Stomach (tissue), 8 donors: ENCODE measurements at regions not wholly inside any gene's neighbourhood (a gene's known extent, or its start where the extent isn't known, plus 50 kb on each side); places are given as distances from the start of the nearest gene placed in this dataset.

Source experiments
- DNase-seq, 2 donors: peaks; one replicate each; pipeline versions ENCODE4 v3.0.0 to v3.0.0-alpha.2; 2013 to 2019
- H3K27ac ChIP-seq, 5 donors: fragments of 200-600 bp in 4 of 5; sonication (generic) in 4 of 5; one replicate each; pipeline ENCODE4 v1.5.1; 2013 to 2019; ENCODE audit warnings: mild to moderate bottlenecking in 1 of 5, moderate library complexity in 1 of 5
- H3K27me3 ChIP-seq, 3 donors: fragments of 200-600 bp; sonication (generic); one replicate each; pipeline ENCODE4 v1.5.1; 2017 to 2019; ENCODE audit warnings: mixed run types in 1 of 3
- H3K36me3 ChIP-seq, 4 donors: fragments of 200-600 bp; sonication (generic); 1 replicate in 3 of 4; 2 replicates in 1 of 4; pipeline ENCODE4 v1.5.1; 2016 to 2019
- H3K4me1 ChIP-seq, 4 donors: fragments of 200-600 bp; sonication (generic); one replicate each; pipeline ENCODE4 v1.5.1; 2016 to 2019
- H3K4me3 ChIP-seq, 4 donors: fragments of 200-600 bp; sonication (generic) in 3 of 4; one replicate each; pipeline ENCODE4 v1.5.1; 2016 to 2019; ENCODE audit warnings: mild to moderate bottlenecking in 1 of 4
- H3K9me3 ChIP-seq, 4 donors: fragments of 200-600 bp; sonication (generic); one replicate each; pipeline ENCODE4 v1.5.1; 2016 to 2019
- EP300 ChIP-seq: sonication (generic); formaldehyde crosslinking; IDR thresholded peaks from one replicate; pipeline ENCODE4 v1.6.1; 2017; ENCODE audit warnings: antibody characterized with exemption
- POLR2A ChIP-seq, 4 donors: fragments of 450-650 bp; IDR thresholded peaks; one replicate each; pipeline ENCODE4 v1.6.1; 2016; ENCODE audit warnings: antibody characterized with exemption in 4 of 4, control low read depth in 2 of 4, mild to moderate bottlenecking in 1 of 4, moderate library complexity in 1 of 4
- POLR2AphosphoS5 ChIP-seq, 3 donors: sonication (generic); formaldehyde crosslinking; IDR thresholded peaks; one replicate each; pipeline ENCODE4 v1.6.1; 2016; ENCODE audit warnings: antibody characterized with exemption in 3 of 3
- WGBS, 5 donors: extraction: QIAGEN DNeasy Blood & Tissue Kit in 3 of 5; methylation state at CpG; one replicate each; pipeline versions ENCODE4 v1.1.5 to v1.1.7; 2013 to 2018; 5-methylcytosine and 5-hydroxymethylcytosine counted together
- intact Hi-C: fragments of 100-400 bp; cut with DNase I; formaldehyde crosslinking; loops from one replicate; pipeline ENCODE4 v1.15.1; 2023; ENCODE audit warnings: low total_unique reads
- TF ChIP-seq, protein P1 (sequence below), 7 experiments: fragments of 450-650 bp in 4 of 7; fragments of 200-600 bp in 3 of 7; sonication (generic) in 3 of 7; IDR thresholded peaks; one replicate each; pipeline ENCODE4 v1.5.1; 2016 to 2019; ENCODE audit warnings: antibody characterized with exemption in 7 of 7, control low read depth in 2 of 7, mild to moderate bottlenecking in 1 of 7
- donor health status: healthy with polysubstance abuse.
- donor health status: Bipolar disorder and iron deficiency.
- donor health status: healthy.

DNA sequence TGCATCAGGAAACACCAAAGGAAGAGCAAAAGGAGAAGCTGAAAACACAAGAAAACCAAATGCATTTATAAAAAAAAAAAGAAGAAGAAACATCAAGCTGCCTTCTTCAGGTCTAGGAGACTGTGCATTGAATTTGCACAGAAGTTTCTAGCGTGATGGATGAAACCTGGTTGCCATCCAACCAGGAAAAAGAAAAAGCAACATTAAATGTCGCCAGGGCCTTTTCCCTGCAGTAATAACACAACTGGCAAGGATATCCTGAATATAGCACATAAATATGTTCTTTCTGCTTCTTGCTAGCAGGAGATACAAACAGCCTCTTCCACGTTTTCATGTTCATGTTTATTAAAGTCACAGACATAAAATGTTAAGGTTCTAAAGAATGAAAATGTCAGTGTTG is 60.8 kb upstream of the ZFP42 start:
- Histone ChIP-seq H3K36me3 (no peaks in the 10 kb centered on the region), H3K27me3 (no peaks in the 10 kb centered on the region), H3K27ac (no peak overlapping the region), H3K9me3 (peaks cover 0 to 5% (median 2%) of the 10 kb centered on the region in 4 donors), H3K4me1 (no peaks in the 10 kb centered on the region), H3K4me3 (no peak overlapping the region)
- peak in 1 of 2 donors; percentile 22 for DNase-seq
- WGBS, 5 donors, result 36 to 63% (median 53%) methylated on average over 3 of the region's 3 CpGs
- intact Hi-C loops, result no loop called here
- TF ChIP-seq, protein P1, sequence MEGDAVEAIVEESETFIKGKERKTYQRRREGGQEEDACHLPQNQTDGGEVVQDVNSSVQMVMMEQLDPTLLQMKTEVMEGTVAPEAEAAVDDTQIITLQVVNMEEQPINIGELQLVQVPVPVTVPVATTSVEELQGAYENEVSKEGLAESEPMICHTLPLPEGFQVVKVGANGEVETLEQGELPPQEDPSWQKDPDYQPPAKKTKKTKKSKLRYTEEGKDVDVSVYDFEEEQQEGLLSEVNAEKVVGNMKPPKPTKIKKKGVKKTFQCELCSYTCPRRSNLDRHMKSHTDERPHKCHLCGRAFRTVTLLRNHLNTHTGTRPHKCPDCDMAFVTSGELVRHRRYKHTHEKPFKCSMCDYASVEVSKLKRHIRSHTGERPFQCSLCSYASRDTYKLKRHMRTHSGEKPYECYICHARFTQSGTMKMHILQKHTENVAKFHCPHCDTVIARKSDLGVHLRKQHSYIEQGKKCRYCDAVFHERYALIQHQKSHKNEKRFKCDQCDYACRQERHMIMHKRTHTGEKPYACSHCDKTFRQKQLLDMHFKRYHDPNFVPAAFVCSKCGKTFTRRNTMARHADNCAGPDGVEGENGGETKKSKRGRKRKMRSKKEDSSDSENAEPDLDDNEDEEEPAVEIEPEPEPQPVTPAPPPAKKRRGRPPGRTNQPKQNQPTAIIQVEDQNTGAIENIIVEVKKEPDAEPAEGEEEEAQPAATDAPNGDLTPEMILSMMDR (IDR thresholded peaks at IDR 0.05), result no peak
- TF ChIP-seq EP300, result no peak
- TF ChIP-seq POLR2AphosphoS5 (IDR thresholded peaks at IDR 0.05), result no peak

DNA sequence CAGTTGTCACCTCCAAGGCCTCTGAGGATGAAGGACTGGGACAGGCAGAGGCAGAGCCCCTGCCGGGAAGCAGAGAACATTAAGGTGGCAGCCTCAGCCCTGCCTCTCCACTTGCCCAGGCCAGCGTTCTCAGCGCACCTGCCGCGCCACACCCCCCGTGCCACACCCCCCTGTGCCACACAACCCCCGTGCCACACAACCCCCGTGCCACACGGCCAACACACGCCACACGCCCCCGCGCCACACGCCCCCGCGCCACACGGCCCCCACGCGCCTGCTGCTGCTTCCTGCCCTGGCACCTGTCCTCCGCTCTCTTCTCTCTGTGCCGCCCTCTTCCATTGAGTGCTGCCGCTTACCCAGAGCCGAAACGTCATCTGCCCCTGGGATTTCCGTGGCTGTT is 58.0 kb upstream of the ZFP42 start:
- peaks cover 0 to 5% (median 2%) of the 10 kb centered on the region in 4 donors for H3K9me3 ChIP-seq
- no peak overlapping the region for H3K27ac ChIP-seq
- TF ChIP-seq, protein P1 (IDR thresholded peaks at IDR 0.05), result no peak
- TF ChIP-seq EP300 (no peak), POLR2A (IDR thresholded peaks at IDR 0.05) (no peak), POLR2AphosphoS5 (IDR thresholded peaks at IDR 0.05) (no peak)
- intact Hi-C loops, result no loop called here
- H3K4me3 ChIP-seq, result no peak overlapping the region
- H3K4me1 ChIP-seq, result no peaks in the 10 kb centered on the region
- WGBS, 5 donors, result 93 to 97% (median 94%) methylated on average over 21 to 25 of the region's 25 CpGs
- H3K36me3 ChIP-seq, result no peaks in the 10 kb centered on the region
- no peaks in the 10 kb centered on the region for H3K27me3 ChIP-seq
- no peak for DNase-seq

GRCh38 chr4:187940299-187940698 is 55.3 kb upstream of the ZFP42 start:
- TF ChIP-seq, protein P1 (IDR thresholded peaks at IDR 0.05), result no peak
- TF ChIP-seq POLR2AphosphoS5 (IDR thresholded peaks at IDR 0.05) (no peak), POLR2A (IDR thresholded peaks at IDR 0.05) (no peak), EP300 (no peak)
- H3K9me3 ChIP-seq, result peaks cover 0 to 5% (median 2%) of the 10 kb centered on the region in 4 donors
- H3K27ac ChIP-seq, result no peak overlapping the region
- 53 to 87% (median 65%) methylated on average over 8 of the region's 8 CpGs for WGBS, 5 donors
- H3K4me1 ChIP-seq, result no peaks in the 10 kb centered on the region
- H3K27me3 ChIP-seq, result no peaks in the 10 kb centered on the region
- H3K4me3 ChIP-seq, result no peak overlapping the region
- intact Hi-C loops, result no loop called here
- no peaks in the 10 kb centered on the region for H3K36me3 ChIP-seq
- peak in 1 of 2 donors; percentile 50 for DNase-seq

DNA sequence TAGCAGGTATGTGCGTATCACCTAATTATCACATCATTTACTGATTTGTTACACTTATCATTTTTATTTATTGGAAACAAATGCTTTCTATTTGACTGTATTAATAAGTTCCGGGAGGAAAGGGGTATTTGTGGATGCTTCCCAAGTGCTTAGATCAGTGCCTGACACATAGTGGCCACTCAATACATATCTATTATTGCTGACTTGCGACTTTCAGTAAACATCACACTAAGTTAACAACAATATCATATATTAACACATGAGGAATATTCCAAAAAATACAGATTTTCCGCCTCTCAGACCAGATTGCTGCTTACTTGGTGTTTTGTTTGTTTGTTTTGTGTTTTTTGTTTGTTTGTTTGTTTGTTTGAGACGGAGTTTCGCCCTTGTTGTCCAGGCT is 52.6 kb upstream of the ZFP42 start:
- 89 to 94% (median 93%) methylated on average over 6 of the region's 6 CpGs for WGBS, 5 donors
- intact Hi-C loops, result no loop called here
- DNase-seq, result no peak
- H3K9me3 ChIP-seq, result peaks cover 0 to 2% (median 0%) of the 10 kb centered on the region in 4 donors
- H3K27ac ChIP-seq, result no peak overlapping the region
- no peak overlapping the region for H3K4me3 ChIP-seq
- no peaks in the 10 kb centered on the region for H3K4me1 ChIP-seq
- H3K27me3 ChIP-seq, result no peaks in the 10 kb centered on the region
- H3K36me3 ChIP-seq, result no peaks in the 10 kb centered on the region
- TF ChIP-seq POLR2A (IDR thresholded peaks at IDR 0.05) (no peak), EP300 (no peak), POLR2AphosphoS5 (IDR thresholded peaks at IDR 0.05) (no peak)
- TF ChIP-seq, protein P1 (IDR thresholded peaks at IDR 0.05), result no peak
